Loucy (cell line): ENCODE measurements at regions not wholly inside any gene's neighbourhood (a gene's known extent, or its start where the extent isn't known, plus 50 kb on each side); places are given as distances from the start of the nearest gene placed in this dataset.

Source experiments
- CTCF ChIP-seq: fragments of 200-600 bp; sonication (generic); conservative IDR thresholded peaks from 2 replicates; pipeline ENCODE4 v1.5.1; 2014; ENCODE audit warnings: mild to moderate bottlenecking, antibody characterized with exemption, low read length
- EZH2phosphoT487 ChIP-seq: fragments of 200-600 bp; IDR thresholded peaks from 2 replicates; pipeline ENCODE4 v1.6.1; 2018; ENCODE audit warnings: antibody characterized with exemption, mild to moderate bottlenecking, moderate library complexity, borderline replicate concordance

- TF ChIP-seq CTCF (no peak), EZH2phosphoT487 (no peak)
Observed at GRCh38 chr3:105246536-105246935, 120.2 kb upstream of the ALCAM start.
